ENCODE measurements at regions not wholly inside any gene's neighbourhood (a gene's known extent, or its start where the extent isn't known, plus 50 kb on each side); places are given as distances from the start of the nearest gene placed in this dataset.

DNA sequence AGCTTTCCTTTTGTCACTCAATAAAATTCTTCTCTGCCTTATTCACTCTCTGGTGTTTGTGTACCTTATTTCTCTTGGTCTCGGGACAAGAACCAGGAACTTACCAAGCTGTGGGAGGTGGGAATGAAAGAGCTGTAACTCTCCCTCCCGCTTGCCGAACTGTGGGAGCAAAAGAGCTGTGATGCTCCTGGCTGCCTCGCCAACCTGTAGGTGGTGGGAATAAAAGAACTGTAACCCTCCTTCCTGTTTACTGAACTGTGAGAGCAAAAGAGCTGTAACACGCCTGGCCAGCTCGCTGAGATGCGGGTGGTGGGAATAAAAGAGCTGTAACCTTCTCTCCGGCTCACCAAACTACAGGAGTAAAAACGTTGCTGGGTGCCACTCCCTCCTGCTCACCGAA, 314.1 kb upstream of the LRIG3 start:
- no peak for DNase-seq (ENCODE audit: low spot score)

GRCh38 chr12:59230334-59230733, 310.0 kb upstream of the LRIG3 start:
- no peak for DNase-seq (ENCODE audit: low spot score)

DNA sequence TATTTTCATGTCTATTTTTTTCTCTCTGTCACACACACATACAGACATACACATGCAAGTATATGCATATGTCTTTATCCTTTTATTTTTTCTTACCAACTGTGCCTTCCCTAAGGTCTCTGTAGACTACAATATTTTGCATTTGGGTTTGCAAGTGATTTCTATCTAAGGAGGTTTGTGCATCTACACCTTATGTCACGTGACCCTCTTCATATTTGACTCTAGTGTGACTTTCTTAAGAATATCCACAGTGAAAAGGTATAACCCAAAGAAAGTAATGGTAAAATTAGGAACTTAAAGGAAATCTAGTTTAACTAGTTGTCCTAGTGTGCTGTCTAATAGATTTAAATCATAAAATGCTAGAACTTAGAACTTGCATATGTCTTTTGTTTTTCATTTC, 298.8 kb upstream of the LRIG3 start:
- no peak for DNase-seq (ENCODE audit: low spot score)

GRCh38 chr12:59196989-59197388, 276.7 kb upstream of the LRIG3 start:
- no peak for DNase-seq (ENCODE audit: low spot score)

DNA sequence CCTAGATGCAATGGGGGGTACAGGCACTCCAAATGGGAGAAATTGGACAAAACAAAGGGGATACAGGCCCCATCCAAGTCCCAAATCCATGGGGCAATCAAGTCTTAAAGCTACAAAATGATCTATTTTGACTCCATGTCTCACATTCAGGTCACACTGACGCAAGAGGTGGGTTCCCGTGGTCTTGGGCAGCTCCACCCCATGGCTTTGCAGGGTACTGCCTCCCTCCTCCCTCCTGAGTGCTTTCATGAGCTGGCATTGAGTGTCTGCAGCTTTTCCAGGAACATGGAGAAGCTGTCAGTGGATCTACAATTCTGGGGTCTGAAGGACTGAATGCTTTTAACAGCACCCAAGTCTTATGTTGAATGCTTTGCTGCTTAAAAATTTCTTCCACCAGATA, 274.5 kb upstream of the LRIG3 start:
- no peak for DNase-seq (ENCODE audit: low spot score)

GRCh38 chr12:59193476-59194050, 273.3 kb upstream of the LRIG3 start:
- no peak for DNase-seq (ENCODE audit: low spot score)

DNA sequence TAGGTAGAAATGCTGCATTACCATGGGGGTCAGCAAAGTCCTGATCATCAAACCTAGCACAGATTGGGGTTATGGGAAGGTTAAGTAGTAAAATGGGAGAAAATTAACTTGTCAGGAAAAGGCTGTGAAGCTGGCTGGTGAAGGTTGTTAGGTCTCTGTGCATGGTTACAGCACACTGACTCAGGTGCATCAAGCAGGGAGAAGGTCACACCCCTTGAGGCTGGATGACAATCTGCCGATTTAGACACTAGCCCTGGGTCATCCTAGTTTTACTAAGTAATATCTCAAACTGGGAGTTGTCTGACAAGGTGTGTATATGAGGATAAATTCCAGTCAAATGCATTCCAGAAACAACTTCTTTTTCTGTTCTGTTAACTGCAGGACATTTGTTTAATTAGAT, 271.1 kb upstream of the LRIG3 start:
- DNase-seq (ENCODE audit: low spot score) = no peak

GRCh38 chr12:59186451-59186850, 266.1 kb upstream of the LRIG3 start:
- no peak for DNase-seq (ENCODE audit: low spot score)

- DNase-seq (ENCODE audit: low spot score) = no peak
Observed at GRCh38 chr12:59185295-59185694, 265.0 kb upstream of the LRIG3 start.

- DNase-seq (ENCODE audit: low spot score) = no peak
Observed at GRCh38 chr12:59182658-59183455, 262.6 kb upstream of the LRIG3 start.

DNA sequence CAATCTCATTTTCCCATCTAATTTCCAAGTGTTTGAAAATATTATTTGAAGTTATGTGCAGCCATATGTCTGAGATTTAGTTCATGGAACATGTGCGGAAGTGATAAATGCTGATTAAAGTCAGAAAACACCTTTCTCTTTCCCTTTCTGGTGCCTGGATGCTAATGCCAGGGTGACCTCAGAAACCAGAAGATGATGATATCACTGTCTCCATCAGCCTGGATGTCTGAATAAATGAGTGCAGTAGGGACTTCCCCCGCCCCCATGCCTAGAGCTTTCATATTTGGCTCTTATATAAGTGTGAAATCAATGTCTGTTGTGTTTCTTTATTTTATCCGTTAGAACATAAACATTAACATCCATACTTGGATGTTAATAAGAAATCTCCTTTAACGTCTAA, 261.9 kb upstream of the LRIG3 start:
- DNase-seq (ENCODE audit: low spot score) = no peak

DNA sequence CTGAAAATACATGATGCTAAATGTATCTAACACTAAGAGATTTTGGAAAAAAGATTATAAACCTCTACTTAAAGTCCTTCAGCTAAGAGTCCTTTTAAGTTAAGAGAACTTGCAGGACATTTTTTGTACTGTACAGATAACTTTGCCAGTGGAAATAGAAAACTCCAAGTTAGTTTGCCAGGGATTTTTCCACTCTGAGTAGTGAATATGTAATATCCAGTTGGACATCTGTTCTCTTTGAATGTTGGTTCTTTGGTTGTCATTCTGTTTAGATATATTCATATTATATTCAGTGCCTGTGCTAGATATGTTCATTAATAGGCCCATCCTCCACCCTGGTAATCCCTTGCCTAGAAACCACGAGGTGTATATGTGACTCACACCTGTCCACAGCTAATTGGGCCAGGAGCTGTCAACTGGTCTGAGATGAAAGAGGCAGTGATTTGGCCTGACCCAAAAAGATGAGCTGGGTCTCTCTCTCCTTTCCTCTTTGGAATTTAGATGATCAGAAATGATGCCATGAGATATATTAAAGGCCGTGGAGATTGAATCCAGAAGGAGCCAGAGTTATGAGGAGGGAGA, 261.0 kb upstream of the LRIG3 start:
- DNase-seq (ENCODE audit: low spot score) = no peak

GRCh38 chr12:59179231-59179630, 258.9 kb upstream of the LRIG3 start:
- no peak for DNase-seq (ENCODE audit: low spot score)

GRCh38 chr12:59173695-59174094, 253.4 kb upstream of the LRIG3 start:
- DNase-seq (ENCODE audit: low spot score) = no peak

DNA sequence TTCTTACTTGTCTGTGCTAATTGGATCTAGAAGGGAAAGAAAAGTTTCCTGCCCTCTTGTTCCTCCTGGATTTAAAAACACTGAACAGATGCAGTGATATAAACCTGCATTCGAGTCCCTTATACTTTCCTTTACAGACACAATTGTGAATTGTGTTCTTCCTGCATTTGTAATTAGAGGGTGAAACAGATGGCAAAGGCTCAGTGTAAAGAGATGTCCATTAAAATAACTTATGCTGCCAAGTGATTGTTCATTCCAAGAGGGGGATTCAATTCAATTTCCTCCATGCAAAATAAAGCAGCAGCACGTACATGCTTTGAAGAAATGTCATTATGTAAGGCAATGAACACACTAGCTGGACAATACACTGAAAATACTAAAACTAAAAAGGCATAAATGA, 248.3 kb upstream of the LRIG3 start:
- DNase-seq (ENCODE audit: low spot score) = no peak

DNA sequence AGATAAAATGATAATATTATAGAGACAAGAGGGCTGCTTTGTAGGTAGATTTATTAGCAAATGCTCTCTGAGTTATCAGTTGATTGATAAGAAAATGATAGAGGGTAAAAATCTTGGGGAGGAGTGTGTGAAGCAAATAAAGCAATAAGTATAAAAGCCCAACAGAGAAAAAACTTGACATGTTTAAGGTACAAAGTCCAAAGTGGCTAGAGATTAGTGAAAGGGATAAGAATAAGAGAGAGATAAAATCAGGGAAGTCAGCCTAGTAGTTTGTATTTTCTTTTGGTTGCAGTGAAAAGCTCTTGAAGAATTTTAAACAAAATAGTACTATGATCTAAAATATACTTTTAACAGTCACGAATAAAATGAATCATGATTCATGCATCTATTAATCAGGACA, 246.2 kb upstream of the LRIG3 start:
- no peak for DNase-seq (ENCODE audit: low spot score)

- DNase-seq (ENCODE audit: low spot score) = no peak
Observed at GRCh38 chr12:59164991-59165718, 244.9 kb upstream of the LRIG3 start.

DNA sequence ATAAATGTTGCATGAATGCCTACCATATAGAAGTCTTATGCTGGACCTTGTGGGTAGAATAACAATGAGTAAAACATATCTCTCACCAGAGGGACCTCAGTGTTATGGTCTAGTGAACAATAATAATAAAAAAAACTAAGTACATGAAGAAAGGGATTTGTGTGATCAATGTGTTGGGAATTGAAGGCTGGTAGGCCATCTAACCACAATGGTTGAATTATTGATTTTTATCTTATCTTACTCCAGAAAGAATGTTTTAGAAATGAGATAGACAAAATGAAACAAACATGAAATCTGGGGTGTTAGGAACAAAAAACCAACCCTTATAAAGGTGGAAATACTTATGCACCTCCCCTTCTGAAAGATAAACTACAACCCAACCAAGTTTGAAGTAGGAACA, 243.9 kb upstream of the LRIG3 start:
- no peak for DNase-seq (ENCODE audit: low spot score)

GRCh38 chr12:59158681-59159080, 238.4 kb upstream of the LRIG3 start:
- DNase-seq (ENCODE audit: low spot score) = no peak

DNA sequence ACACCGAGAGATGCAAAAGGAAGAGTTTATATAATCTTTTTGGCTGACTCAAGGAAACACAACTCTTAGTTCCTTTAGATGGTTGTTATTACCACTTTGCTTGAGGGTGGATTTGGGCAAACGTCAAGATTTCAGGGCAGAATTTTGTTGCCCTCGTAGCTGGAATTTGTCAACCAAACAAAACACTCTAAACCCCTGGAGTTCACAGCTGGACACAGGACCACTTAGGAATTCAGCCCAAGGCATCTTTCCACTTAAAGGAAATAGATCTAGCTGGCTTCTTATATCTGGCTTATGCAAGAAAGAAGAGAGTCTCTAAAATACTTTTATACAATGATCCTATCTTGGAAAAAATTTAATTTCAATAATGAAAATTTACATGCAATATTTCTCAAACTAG, 237.8 kb upstream of the LRIG3 start:
- no peak for DNase-seq (ENCODE audit: low spot score)

DNA sequence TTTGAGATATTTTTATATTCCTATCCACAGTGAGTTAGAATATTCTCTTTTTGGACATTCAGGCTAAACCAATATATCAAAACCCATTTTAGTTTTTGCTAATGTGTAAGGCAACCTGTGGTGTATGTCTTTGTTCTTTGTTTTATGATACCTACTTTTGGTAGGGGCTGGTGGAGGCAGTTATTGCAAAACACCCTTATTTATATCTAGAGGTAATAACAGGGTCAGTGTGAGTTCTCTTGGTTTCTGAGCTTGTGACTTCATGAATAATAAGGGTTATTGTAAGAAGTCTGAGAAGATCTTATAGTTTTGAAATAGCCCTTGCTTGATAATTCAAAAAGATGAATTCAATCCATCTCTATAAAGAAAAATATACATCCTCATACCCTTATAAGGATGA, 235.1 kb upstream of the LRIG3 start:
- DNase-seq (ENCODE audit: low spot score) = no peak

DNA sequence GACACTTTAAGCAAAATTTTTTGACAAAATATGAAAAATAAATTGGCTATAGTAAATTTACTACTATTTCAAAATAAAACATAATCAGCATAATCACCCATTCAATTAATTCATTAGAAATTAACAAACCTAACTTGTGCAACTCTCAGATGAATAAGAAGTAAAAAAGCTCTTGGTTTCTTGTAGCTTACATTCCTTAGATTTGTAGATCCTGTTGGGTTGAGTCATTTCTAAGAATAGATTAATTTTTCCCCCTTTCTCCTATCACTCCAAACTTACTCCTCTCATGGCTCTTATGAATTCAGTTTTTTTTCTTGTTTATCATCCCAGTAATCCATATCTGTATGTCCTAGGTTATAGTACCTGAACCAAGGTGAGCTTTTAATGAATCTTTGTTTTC, 230.9 kb upstream of the LRIG3 start:
- peak; percentile 32 for DNase-seq (ENCODE audit: low spot score)

Data from hepatic stellate cell (primary cell).